ENCODE measurements at regions not wholly inside any gene's neighbourhood (a gene's known extent, or its start where the extent isn't known, plus 50 kb on each side); places are given as distances from the start of the nearest gene placed in this dataset.

DNA sequence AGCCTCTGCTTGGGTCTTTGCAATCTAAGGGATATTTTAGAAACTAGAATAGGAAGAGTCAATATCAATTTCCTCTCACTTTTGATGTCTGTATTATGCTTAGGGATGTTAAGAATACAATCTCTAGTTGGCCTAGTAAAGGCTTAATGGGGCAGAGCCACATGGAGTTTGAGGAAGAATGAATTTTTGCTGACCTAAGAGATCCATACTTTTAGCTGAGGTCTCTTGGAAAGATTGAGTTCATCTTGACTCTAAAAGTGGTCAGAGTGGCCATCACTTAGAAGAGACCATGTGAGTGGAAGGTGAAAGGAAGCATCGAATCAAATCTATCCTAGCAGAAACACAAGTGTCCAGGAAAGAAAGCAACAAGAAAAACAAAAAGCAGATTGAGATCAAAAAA, 92.2 kb upstream of the SLC28A3 start:
- TF ChIP-seq POLR2A (IDR thresholded peaks at IDR 0.05) (no peak), POLR2AphosphoS5 (IDR thresholded peaks at IDR 0.05) (no peak), EP300 (IDR thresholded peaks at IDR 0.05) (no peak)
- TF ChIP-seq, protein P1, sequence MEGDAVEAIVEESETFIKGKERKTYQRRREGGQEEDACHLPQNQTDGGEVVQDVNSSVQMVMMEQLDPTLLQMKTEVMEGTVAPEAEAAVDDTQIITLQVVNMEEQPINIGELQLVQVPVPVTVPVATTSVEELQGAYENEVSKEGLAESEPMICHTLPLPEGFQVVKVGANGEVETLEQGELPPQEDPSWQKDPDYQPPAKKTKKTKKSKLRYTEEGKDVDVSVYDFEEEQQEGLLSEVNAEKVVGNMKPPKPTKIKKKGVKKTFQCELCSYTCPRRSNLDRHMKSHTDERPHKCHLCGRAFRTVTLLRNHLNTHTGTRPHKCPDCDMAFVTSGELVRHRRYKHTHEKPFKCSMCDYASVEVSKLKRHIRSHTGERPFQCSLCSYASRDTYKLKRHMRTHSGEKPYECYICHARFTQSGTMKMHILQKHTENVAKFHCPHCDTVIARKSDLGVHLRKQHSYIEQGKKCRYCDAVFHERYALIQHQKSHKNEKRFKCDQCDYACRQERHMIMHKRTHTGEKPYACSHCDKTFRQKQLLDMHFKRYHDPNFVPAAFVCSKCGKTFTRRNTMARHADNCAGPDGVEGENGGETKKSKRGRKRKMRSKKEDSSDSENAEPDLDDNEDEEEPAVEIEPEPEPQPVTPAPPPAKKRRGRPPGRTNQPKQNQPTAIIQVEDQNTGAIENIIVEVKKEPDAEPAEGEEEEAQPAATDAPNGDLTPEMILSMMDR (IDR thresholded peaks at IDR 0.05), result no peak
- no peak overlapping the region for H3K4me3 ChIP-seq
- 86 to 98% methylated on average over 1 of the region's 1 CpG for WGBS, 2 donors
- H3K9me3 ChIP-seq, result no peaks in the 10 kb centered on the region
- no peak overlapping the region for H3K27ac ChIP-seq
- no peaks in the 10 kb centered on the region for H3K36me3 ChIP-seq
- intact Hi-C loops (cut with DNase I), result no loop called here
- no peak for DNase-seq
- no peaks in the 10 kb centered on the region for H3K4me1 ChIP-seq
- no peaks in the 10 kb centered on the region for H3K27me3 ChIP-seq

DNA sequence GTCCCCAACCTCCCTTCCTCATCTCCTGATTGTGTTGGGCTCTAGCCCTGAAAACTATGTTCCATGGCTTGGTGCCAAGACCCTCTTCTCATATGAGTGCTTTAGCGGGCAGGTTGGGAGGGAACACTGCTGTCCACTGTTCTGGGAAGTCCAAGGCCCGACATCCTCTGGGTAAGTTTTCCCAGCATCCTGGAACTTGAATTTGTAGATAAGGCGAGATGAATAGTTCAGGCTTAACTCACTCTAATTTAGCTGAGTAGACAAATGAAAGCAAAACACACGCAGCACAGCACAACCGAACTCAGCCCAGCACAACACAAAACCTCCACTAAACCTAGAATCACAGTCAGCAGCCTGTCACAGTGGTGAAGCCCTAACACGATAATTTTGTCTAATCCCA, 95.3 kb upstream of the SLC28A3 start:
- no peak for DNase-seq
- Histone ChIP-seq H3K36me3 (no peaks in the 10 kb centered on the region), H3K27ac (no peak overlapping the region), H3K27me3 (no peaks in the 10 kb centered on the region), H3K9me3 (no peaks in the 10 kb centered on the region), H3K4me1 (no peaks in the 10 kb centered on the region), H3K4me3 (no peak overlapping the region)
- whole genome bisulfite sequencing, 2 donors, result 81 to 86% methylated on average over 6 of the region's 6 CpGs
- intact Hi-C loops (cut with DNase I), result no loop called here
- TF ChIP-seq, protein P1 (IDR thresholded peaks at IDR 0.05), result no peak
- TF ChIP-seq EP300 (IDR thresholded peaks at IDR 0.05) (no peak), POLR2AphosphoS5 (IDR thresholded peaks at IDR 0.05) (no peak), POLR2A (IDR thresholded peaks at IDR 0.05) (no peak)

GRCh38 chr9:84436386-84437109, 96.0 kb upstream of the SLC28A3 start:
- no peak for TF ChIP-seq POLR2A (IDR thresholded peaks at IDR 0.05)
- TF ChIP-seq, protein P1 (IDR thresholded peaks at IDR 0.05), result no peak
- no peak for TF ChIP-seq POLR2AphosphoS5 (IDR thresholded peaks at IDR 0.05)
- no peak for TF ChIP-seq EP300 (IDR thresholded peaks at IDR 0.05)
- DNase-seq, result no peak
- 72 to 73% methylated on average over 5 of the region's 5 CpGs for WGBS, 2 donors

DNA sequence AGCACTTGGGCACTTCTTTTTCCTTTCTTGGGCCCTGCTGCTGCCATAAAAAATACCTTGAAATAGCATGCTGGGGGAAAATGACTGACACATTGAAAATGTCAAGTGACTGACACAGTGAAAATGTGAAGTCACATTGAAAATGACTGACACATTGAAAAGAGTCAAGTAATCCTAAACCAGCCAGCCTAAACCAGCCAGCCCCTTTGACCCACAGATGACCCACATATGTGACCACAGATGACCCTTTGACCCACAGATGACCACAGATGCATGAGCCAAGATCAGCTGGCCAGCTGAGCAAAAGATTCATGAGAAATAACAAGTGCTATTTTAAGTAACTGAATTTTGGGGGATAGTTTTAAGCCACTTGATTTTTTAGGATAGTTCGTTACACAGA, 97.8 kb upstream of the SLC28A3 start:
- Histone ChIP-seq H3K27me3 (no peaks in the 10 kb centered on the region), H3K36me3 (no peaks in the 10 kb centered on the region), H3K27ac (no peak overlapping the region), H3K4me3 (no peak overlapping the region), H3K9me3 (no peaks in the 10 kb centered on the region), H3K4me1 (no peaks in the 10 kb centered on the region)
- no peak for DNase-seq
- intact Hi-C loops (cut with DNase I), result no loop called here
- TF ChIP-seq POLR2AphosphoS5 (IDR thresholded peaks at IDR 0.05) (no peak), POLR2A (IDR thresholded peaks at IDR 0.05) (no peak)
- TF ChIP-seq, protein P1 (IDR thresholded peaks at IDR 0.05), result no peak
- WGBS, 2 donors, result 82 to 90% methylated on average over 1 of the region's 1 CpG

More at GRCh38 chr9:84436386-84437109, 96.0 kb upstream of the SLC28A3 start:
- Histone ChIP-seq H3K9me3 (no peaks in the 10 kb centered on the region), H3K27me3 (no peaks in the 10 kb centered on the region), H3K4me3 (no peak overlapping the region), H3K36me3 (no peaks in the 10 kb centered on the region), H3K27ac (no peak overlapping the region), H3K4me1 (no peaks in the 10 kb centered on the region)
- intact Hi-C loops (cut with DNase I), result no loop called here

- no peak for DNase-seq
- intact Hi-C loops (cut with DNase I), result no loop called here
- Histone ChIP-seq H3K9me3 (no peaks in the 10 kb centered on the region), H3K27me3 (no peaks in the 10 kb centered on the region), H3K4me1 (no peaks in the 10 kb centered on the region), H3K4me3 (no peak overlapping the region), H3K27ac (no peak overlapping the region), H3K36me3 (no peaks in the 10 kb centered on the region)
- TF ChIP-seq, protein P1 (IDR thresholded peaks at IDR 0.05), result no peak
- no peak for TF ChIP-seq EP300 (IDR thresholded peaks at IDR 0.05)
- TF ChIP-seq POLR2AphosphoS5 (IDR thresholded peaks at IDR 0.05), result no peak
- no peak for TF ChIP-seq POLR2A (IDR thresholded peaks at IDR 0.05)
- WGBS, 2 donors, result 52 to 58% methylated on average over 3 of the region's 3 CpGs
Measured at GRCh38 chr9:84439250-84439649, 98.7 kb upstream of the SLC28A3 start.

Data from sigmoid colon (tissue), 6 donors.